Epidermal melanocyte (primary cell): ENCODE measurements at regions not wholly inside any gene's neighbourhood (a gene's known extent, or its start where the extent isn't known, plus 50 kb on each side); places are given as distances from the start of the nearest gene placed in this dataset.

Source experiments
- DNase-seq: peaks from one replicate; pipeline ENCODE4 v3.0.0; 2011; ENCODE audit warnings: low spot score; ENCODE audit not compliant: insufficient read length

DNA sequence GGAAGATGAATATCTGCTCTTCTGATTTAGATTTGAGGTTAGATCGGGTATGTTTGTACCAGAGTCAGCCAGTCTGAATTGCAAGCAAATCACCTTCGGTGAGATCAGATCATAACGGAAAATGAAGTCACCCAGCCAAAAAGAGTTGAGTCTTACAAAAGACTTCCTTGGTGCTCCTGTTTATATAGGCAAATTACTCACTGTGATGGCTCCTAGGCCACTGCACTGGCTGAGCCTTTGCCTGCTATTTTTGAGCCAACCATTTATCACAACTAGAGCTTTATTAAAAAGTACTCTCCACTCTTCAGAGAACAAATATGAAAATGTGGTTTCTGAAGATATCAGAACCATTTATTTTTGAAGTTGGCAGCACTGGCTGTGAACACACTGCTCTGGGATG, 277.7 kb upstream of the PCSK5 start:
- no peak for DNase-seq

DNA sequence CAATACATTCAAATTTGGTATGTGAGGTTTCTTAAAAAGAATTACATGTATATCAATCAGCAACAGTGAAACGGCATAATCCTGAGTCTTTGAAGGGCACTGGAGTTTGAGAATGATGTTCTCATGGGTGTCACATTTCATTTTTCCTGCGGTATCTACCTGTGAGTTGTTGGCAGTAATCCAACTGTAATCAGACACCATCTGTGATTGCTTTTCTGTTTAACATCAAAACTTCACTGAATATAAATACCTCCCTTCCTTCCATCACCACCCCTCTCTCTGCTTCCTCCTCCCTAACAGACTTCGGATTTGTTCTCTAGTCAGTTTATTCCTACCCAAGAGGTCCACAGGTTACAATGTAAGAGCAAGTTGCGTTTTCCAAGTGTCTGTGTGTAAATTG, 275.2 kb upstream of the PCSK5 start:
- no peak for DNase-seq

DNA sequence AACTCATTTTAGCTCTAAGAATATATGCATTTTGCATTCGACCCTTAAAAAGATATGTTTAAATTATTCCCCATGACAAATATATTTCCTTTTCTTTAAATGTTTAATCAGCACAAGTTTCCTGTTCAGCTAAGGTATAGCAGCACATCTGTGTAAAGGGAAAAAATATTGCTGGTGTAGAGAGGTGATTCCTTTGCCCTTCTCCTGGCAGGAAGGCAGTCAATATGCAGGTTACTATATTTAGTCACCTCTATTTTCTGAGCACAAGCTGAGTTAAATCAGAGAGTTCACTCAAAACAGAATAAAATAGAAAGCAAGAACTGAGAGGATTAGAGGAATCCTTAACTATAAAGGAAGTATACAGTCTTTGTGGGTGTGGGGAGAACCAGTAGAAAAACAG, 274.4 kb upstream of the PCSK5 start:
- DNase-seq = no peak

DNA sequence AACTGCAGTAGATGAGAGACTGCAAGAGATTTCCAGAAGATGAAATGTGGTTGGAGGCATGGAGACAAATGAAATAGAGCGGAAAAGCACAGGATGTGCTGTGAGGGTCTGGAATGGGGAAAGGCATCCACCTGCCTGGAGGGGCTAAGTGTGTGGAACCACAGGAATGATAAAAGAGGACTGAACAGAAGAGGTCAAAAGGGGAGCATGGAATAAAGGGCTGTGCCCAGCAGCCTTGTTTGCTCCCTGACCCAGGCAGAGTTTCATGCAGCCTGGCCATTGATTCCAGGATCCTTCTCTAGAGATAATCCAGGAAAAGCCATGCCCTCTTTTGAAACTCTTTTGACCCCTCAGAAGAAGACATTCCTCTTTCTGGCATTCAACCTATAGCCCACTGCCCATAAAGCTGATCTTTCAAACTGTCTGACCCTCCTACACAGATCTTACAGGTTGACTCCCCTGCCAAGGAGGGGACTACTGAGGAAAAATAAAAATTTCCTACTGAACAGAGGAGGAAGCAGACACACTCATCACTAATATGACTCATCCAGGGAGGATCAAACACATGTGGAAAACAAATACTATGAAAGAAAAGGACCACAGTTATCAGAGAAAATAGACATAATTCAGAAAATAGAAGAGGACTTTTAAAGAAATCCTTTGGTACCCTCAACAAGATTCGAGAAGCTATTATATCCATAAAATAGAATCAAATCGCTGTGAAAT, 273.5 kb upstream of the PCSK5 start:
- DNase-seq = no peak

DNA sequence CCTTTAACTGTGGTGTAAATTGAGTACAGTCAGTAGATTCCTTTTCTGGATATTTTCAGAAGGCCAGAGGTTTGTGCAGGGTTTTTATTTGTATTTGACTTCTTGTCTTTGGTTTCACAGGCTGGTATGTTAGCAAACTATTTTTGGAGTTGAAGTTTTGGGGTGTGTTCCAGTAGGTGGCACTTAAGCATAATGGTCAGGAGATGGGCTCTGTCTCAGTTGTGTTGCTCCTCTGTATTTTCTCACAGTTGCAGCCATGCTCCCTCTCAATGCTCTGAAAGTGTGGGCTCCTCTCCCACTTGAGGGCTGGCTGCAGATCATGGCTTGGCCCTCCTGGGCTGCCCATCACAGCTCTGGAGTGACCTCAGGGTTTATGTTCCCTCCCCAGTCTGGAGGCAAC, 267.0 kb upstream of the PCSK5 start:
- no peak for DNase-seq

DNA sequence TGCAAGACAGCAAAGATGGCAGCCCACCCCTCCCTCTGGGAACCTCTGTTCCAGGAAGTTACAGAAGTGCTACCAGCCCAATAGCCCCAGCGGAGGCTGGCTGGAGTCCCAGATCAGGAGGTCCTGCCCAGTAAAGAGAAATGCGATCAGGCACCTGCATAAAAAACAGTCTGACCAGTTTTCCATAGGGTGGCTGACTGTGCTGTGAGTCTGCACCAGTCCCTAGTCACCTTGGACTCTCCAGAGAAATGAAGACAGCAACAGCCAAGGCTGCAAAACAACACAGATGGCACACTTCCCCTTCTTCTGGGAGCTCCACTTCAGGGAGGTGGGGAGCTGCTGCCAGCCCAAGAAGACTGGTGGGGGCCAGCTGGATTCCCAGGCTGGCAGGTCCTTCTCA, 265.5 kb upstream of the PCSK5 start:
- no peak for DNase-seq

DNA sequence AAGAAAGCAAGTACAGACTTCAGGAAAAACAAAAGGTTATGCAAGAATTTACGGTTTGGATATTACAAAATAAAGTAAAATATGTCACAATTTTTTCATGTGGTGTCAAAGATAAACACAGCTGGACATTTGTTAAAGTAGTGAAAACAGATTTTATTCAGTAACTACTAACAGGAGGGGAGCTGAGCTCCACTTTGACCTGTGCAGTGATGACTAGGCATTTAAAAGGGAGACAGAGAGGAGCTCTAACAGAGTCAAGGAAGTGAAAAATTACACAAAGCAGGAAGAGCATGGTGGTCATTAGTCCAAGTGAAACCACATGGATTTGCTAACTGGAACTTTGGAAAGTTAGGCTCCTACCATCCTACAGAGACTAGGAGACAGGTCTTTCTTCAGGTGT, 263.6 kb upstream of the PCSK5 start:
- DNase-seq = no peak

DNA sequence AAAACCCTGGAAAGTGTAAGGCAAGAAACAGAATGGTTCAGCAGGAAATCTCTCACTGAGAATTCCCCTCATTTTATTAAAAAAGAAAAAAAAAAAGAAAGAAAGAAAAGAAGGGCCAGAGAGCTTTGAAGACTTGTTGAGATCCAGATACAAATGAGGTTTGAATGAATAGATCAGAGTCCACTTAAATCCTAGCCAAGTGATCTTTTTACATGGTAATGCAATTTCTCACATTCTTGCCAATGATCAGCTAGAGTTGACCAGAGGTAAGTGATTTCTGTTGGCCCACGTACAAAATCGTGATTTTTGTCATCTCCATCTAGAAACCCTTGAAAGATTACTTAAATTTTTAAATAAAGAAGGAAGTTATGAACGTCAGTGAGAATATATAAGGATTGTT, 261.5 kb upstream of the PCSK5 start:
- no peak for DNase-seq

DNA sequence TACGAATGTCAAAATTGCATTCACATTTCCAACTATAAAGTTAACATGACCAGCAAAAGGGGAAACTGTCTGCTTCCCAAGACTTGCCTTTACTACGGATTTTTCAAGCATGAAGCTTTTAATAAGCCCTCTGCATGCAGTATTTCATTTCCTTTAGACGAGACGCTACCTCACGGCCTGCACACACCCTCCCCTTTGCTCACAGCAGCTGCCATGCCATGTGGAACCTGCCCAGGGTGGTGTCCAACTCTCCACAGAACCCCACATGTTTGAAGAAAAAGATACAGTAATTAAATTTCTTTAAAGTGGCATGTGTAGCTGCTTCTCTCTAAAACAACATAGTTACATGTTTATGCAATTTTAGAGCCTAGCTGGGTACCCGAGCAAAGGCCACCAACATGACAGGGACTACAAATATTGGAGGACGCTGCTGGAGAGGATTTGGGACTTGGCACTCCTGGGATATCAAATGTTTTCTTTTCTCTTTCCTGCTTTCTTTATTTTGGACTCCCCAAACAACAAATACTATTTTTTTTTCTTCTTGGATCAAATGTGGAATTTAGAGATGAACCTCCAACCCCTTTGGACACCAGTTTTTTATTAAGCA, 256.9 kb upstream of the PCSK5 start:
- no peak for DNase-seq

DNA sequence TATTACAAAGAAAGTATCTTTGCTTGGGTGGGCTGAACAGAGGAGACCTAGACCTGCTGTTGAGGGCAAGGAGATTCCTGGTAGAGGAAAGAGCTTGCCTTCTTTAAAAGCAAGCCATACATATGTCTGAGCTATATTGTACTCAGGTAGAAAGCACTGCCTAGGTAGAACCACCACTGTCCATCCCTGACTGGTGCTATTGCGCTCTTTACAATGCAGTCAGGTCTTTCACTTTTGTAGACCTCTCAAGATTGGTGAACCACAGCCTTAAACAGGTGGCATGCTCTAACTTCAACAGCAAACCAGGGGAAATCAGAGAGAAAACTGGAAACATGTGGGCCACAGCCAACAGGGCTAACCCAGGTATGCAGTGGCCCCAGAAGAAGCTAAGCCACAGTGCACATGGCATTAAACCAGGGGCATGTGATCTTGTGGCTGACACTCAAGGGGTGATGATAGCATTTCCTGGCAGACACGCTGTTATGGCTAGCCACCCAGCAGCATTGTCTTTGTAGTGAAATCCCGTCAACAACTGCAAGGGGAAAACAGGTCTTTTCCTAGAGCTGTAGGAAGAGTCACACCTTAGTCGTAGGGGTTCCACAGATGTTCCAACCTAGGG, 253.9 kb upstream of the PCSK5 start:
- DNase-seq = no peak

DNA sequence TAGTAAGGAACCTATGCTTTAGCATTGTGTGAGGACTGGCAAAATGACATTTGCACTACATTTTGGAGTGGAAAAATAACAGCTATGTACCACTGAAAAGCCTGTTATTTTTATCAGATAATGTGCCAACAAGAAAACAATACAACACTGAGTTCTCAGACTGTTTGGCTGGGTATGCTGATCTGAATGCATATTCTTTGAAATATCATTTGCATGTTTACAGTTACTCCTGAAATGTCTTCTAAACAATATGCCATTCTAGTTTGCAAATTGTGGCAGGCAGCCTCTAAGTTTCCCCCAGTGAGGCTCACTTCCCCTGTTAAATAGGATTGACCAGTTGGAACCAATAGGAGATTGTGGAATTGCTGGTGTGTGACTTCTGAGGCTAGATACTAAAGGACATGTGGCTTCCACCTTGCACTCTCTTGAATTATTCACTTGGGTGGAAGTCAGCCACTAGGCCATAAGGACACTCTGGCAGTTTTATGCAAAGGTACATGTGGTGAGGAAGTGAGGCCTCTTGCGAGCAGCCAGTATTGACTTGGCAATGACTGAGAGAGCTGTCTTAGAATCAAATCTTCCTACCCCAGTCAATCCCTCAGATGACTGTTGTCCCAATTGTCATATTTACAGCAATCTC, 250.4 kb upstream of the PCSK5 start:
- no peak for DNase-seq

DNA sequence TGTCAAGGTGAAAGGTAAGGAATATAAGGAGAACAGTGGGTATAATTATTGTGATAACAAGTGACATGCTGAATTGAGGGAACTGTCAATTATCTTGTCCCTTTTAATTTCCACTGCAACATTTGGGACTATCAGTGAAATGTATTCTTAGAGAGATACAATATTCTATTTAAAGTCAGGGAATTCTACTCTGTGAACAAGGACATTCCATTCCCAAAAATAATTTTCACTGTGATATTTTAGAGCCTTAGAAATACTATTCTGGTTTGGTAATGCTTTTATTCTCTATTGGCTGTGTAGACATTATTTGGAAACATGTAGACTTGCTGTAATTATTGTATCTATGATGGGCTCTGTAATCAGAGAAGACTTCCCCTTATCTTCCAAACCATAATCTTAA, 248.0 kb upstream of the PCSK5 start:
- DNase-seq = no peak

DNA sequence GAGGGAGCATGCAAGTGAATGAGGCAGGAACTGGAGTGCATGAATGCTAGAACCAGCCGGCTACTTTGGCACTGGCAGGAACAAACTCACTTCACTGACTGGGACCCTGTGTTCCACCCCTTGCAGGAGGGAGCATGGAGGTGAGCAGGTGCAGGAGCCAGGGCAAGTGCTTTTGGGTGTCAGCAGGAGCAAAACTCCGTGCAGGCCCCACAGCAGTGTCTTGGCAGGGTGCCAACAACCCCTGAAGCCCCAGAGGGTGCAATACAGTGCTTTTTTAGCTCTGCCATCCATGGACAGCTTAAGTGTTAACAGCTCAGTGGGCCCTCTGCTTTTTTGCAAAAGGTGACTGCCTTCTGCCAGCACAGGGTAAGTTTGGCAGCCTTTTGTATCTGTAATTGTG, 245.8 kb upstream of the PCSK5 start:
- no peak for DNase-seq

DNA sequence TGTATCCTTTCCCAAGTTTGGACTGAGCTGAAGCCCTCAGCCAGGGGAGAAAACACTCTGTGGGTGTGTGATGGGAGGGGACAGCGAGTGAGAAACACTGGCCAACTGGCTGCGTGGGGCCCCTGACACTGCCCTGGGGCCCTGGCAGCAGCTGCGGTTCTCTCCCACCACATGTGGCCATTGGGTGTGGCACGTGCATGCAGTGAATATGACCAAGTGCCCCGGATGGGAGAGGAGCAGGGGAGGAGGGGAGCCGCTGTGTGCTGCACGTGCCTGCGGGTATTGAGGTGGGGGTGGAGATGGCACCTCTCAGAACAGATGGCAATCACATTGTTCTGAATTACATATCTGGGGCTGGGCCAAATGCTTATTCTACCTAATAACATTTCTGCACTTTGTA, 242.4 kb upstream of the PCSK5 start:
- no peak for DNase-seq

DNA sequence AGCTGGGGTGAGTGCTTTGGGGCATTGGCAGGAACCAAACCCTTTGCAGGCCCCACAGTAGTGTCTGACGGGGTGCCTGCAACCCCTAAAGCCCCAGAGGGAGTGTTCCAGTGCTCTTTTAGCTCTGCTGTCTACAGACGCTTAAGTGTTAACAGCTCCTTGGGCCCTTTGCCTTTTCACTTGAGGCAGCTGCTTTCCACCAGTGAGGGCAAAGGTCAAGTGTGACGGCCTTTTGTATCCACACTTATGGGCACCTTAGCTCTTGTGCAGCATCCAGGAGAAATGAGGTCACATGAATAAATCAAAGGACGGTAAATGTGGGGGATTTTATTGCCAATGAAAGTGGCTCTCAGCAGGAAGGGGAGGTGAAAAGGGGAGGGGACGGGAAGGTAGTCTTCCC, 241.4 kb upstream of the PCSK5 start:
- DNase-seq = no peak

DNA sequence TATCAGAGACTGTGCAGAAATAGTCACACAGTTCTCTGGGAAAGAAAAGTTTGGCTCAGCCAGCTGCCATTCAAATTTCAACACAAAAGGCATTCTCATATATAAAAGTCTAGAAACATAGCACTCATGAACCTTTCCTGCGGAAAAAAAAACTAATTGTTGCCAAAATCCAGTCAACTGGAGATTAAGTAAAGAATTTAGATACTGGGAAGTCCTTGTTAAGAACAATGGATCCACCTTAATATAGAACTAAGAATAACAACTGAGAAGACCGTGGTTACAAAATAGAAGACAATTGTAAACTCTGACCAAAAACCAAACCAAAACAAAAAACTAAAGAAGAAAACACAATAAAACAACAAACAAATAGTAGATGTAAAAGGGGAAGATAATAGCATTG, 238.8 kb upstream of the PCSK5 start:
- no peak for DNase-seq

DNA sequence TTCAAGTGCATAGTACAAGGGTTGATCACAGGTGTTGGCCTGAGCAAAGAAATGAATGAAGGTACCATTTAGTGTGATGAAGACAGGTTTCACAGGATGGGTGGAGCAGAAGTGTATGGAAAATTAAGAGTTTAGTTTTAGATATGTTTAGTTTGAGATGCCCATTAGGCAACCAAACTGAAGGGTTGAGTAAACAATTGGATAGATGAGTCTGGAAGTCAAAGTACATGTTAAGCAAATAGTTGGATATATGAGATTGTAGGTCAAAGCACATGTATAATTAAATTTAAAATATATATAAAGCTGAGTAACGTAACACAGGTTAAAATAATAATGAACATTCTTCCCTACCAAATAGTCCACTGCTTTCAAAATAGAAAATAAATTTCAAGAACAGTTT, 237.1 kb upstream of the PCSK5 start:
- DNase-seq = no peak

DNA sequence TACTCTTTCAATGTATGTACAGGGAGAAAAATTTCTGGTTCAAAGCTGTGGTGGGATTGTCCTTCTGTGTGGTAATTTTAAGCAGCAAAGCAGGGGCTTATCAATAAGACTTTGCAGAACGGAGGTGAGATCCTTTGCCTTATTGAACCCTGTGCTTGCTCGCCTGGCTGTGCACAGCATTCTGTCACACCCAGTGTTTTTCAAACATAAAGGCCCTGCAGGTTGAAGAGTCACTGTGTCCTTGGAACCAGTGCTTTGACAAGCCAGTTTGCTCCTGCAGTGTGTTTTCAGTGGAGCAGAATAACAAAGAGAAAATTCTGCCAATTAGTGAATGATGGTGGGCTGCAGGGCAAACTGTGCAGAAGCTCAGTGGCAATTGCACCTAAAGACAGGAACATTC, 236.7 kb upstream of the PCSK5 start:
- DNase-seq = no peak

DNA sequence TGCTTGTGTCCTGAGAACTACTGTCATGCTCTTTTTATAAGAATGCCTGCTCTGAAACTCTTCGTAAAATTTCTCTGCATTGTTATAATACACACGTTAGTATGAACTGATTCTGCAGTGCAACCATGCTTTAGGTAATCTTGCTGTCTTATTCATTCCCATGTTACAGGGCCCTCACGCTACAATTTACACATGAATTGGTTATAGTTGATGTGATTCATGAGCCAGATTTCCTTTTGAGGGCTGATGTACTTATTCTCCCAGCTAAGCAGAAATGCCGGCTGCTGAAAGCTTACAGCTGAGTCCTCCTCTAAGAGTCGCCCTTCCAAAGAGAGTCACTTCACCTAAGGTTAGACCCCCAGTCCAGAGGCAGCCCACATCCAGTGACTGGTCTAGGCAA, 233.5 kb upstream of the PCSK5 start:
- no peak for DNase-seq

DNA sequence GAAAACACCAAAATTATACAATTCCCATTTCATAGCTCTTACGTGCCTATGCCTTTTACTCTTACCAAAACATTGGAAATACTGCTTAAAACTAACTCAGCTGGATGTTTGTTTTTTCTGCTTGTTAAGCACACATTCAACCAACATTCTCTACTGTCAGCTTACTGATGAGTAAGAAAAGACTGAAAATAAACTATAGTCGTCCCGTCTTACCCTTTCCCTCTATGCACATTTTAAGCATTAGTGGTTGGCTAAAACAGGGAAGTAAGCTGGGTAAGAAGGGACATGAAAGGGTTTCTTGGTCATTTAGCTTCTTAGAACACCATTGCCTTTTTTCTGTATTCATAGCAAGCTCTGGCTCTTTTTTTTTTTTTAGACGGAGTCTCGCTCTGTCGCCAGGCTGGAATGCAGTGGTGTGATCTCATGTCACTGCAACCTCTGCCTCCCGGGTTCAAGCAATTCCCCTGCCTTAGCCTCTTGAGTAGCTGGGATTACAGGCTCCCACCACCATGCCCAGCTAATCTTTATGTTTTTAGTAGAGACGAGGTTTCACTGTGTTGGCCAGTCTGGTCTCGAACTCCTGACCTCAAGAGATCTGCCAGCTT, 232.1 kb upstream of the PCSK5 start:
- DNase-seq = no peak

DNA sequence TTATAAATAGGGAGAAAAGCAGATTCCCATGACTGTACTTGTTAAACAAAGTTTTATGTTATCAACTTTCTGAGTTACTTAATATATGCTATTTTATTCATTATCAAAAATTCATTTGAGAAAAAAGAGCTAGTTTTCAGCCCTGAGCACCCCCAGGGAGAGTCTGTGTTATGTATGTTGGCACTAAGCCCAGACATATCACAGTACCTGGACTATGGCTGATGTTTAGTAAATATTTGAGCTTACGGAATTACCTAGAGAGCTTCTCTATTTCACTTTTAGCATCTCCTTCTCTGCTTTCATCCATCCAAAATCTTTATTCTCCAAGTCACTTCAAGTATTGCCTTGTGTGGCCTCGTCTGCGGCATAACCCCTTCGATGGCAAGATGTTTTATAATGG, 225.9 kb upstream of the PCSK5 start:
- DNase-seq = no peak

DNA sequence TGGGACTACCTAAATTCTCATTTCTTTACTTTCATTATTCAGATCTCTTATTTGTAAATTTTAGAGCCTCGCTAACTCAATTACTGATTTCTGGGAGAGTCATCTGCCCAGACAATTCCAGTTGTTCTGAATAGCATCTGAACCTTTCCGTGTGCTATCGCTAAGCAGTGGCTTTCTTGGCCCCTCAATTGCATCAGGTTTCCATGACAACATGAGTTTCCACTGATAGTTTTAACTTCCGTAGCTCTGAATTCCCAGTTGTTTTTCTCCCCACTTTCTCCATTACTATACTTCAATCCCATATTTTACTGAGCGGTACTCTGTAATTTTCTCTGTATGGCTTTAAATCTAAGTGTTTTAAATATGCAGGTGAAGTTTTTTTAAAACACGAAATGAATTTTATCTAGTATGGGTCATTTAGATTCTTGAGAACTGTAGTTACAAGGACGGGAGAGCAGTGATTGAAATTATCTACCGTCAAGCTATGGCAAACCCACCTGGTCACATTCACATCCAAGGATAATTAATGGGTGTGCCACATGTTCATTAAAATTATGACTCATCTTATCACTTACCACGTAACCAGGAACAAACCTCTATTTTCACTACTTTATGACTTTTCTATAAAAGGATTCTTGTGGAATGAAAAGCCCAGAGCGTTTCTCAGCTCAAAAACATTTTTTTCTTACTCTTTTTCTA, 223.5 kb upstream of the PCSK5 start:
- no peak for DNase-seq
